RWPE1 (cell line): ENCODE measurements at regions not wholly inside any gene's neighbourhood (a gene's known extent, or its start where the extent isn't known, plus 50 kb on each side); places are given as distances from the start of the nearest gene placed in this dataset.

Experiments
- CTCF ChIA-PET: fragments of 350-600 bp; sonication (Branson Sonifier 250); formaldehyde crosslinking; extraction: SDS; loops from one replicate; lab custom pipeline; 2021; lab: Yijun Ruan, JAX
- POLR2A ChIA-PET: fragments of 400-600 bp; formaldehyde crosslinking; extraction: SDS; loops from one replicate; lab custom pipeline; 2020; ENCODE audit warnings: antibody characterized with exemption; ENCODE audit not compliant: low non-redundant PET; lab: Yijun Ruan, JAX
- DNase-seq: peaks from one replicate; pipeline ENCODE4 v3.0.0; 2012; ENCODE audit warnings: low spot score
- H3K27ac ChIP-seq: fragments of 450-650 bp; 2 replicates; pipeline ENCODE4 v1.5.1; 2017
- TF ChIP-seq, protein P1 (sequence below): fragments of 450-650 bp; conservative IDR thresholded peaks from 2 replicates; pipeline ENCODE4 v1.5.1; 2017; ENCODE audit warnings: low read depth, mild to moderate bottlenecking

DNA sequence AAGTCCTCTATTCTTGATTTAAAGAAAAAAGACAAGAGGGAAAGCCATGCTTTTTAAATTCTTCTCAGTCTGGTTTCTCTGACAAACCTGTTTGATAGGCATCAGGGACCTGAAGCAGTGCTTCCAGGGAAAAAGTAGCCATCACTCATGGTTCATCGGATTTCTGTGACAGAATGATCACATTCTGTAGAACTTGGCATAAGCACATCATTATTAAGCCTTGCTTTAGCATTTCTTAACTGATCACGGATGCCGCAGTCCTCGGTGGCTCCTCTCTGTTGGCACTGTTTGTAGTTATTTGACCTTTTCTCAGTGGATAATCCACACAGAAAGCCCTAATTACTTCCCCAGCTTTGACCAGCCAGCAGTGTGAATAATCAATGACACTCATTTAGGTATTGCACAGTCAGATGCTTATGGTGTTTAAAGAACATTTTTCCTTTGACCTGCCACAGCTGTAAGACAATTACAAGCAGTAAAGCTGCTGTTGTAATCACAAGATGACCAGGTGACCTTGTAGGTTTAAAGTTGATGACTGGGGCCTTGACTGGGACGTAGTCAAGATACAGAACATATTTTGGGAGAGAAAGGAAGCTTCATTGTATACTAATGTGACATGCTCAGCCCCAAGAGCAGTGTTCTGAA is 64.4 kb upstream of the SKAP2 start:
- CTCF ChIA-PET = interaction anchor here (0.7 kb wide), 1 partner anchor 41 kb away, joined by 3 read pairs; no protein-coding TSS in a partner anchor
- POLR2A ChIA-PET = no interaction called here
- no peak for DNase-seq

DNA sequence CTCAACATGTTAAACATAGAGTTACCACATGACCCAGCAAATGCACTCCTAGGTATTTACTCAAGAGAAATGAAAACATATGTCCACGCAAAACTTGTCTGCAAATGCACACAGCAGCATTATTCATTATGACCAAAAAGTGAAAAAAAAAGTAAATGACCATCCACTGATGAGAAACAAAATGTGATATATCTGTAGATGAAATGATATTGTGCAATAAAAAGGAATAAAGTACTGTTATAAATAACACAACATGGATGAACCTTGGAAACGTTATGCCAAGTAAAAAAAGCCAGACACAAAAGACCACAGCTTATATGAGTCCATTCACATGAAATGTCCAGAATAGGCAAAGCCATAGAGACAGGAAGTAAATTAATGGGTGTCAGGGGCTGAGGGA is 61.4 kb upstream of the SKAP2 start:
- no peak overlapping the region for H3K27ac ChIP-seq
- CTCF ChIA-PET = interaction anchor here (0.6 kb wide), 1 partner anchor 196 kb away, joined by 3 read pairs; no protein-coding TSS in a partner anchor
- TF ChIP-seq, protein P1, sequence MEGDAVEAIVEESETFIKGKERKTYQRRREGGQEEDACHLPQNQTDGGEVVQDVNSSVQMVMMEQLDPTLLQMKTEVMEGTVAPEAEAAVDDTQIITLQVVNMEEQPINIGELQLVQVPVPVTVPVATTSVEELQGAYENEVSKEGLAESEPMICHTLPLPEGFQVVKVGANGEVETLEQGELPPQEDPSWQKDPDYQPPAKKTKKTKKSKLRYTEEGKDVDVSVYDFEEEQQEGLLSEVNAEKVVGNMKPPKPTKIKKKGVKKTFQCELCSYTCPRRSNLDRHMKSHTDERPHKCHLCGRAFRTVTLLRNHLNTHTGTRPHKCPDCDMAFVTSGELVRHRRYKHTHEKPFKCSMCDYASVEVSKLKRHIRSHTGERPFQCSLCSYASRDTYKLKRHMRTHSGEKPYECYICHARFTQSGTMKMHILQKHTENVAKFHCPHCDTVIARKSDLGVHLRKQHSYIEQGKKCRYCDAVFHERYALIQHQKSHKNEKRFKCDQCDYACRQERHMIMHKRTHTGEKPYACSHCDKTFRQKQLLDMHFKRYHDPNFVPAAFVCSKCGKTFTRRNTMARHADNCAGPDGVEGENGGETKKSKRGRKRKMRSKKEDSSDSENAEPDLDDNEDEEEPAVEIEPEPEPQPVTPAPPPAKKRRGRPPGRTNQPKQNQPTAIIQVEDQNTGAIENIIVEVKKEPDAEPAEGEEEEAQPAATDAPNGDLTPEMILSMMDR = no peak
- POLR2A ChIA-PET = interaction anchor here (0.7 kb wide), 1 partner anchor 171 kb away, joined by 3 read pairs; no protein-coding TSS in a partner anchor
- DNase-seq = no peak

More for the DNA sequence above, 64.4 kb upstream of the SKAP2 start:
- no peak overlapping the region for H3K27ac ChIP-seq
- TF ChIP-seq, protein P1 = no peak

DNA sequence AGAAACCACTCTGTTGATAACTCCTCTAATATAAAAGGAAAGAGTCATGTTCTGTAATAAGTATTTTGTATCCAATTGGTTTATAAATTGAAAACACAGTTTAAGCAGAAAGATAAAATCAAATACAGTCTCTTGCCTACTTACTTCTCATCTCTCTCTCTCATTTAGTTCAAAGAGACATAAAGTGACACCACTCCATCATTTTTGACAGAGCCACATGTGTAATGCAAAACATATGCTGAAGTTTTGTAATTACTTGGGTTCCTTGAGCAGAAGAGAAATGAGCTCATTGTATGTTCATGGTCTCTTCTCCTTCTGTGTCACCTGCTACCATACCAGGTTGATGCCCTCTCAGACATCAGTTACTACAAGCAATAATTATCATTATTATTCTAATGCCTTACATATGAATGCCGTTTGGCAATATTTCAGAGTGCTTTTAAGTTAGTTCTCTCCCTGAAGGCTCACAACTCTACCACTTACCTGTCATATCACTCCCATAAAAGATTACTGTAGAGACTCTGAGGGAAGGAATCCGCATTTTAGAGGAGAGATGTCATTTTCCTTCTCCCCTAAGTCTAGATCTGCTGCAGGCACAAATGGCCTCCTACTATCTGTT is 59.9 kb upstream of the SKAP2 start:
- CTCF ChIA-PET = interaction anchor here (0.5 kb wide), 2 partner anchors 69 to 111 kb away, joined by 3 read pairs; no protein-coding TSS in a partner anchor
- TF ChIP-seq, protein P1 = no peak
- no peak for DNase-seq
- no peak overlapping the region for H3K27ac ChIP-seq
- POLR2A ChIA-PET = no interaction called here

DNA sequence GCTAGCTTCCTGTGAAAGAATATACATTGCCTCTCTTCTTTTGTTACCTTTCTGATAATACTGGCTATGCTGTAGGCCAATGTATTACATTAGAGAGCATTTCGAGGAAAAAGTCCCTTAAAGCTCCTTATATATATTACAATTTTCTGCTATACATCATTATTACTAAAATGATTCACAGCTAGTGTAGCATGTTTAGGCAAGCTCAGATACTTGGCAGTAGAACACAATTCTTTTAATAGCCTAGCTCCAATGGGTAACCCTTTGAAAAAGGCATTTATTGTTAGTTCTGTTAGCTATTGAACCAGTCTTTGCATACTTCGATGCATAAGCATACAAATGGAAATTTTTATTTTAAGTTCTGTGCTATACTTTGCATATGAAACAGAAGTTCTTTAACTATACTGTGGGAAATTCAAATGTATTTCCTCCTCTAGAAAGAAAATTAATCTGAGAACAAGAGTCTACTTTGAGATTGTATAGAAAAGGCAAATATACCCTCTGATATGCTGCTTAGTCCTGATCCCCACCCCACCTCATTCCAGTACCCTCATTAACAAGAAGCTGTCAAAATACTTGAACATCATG is 55.6 kb upstream of the SKAP2 start:
- POLR2A ChIA-PET = no interaction called here
- H3K27ac ChIP-seq = no peak overlapping the region
- CTCF ChIA-PET = no interaction called here
- DNase-seq = peak; percentile 68
- TF ChIP-seq, protein P1 = no peak

DNA sequence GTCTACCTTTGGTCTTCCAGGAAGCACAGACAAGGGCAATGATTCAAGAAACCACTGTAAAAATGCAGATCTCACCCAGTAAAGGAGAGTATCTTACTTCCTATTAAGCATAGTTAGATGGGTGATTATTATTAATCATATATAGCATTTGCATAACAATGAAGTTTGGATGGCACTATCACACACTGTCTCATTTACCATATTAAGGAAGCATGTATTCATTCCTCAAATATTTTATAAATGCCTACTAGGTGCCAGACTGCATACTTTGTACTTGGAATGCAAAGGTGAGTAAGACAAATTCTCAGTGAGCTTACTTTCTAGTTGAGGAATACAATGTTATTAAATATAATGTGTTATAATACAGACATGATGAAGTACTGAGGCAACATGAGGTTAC is 53.9 kb upstream of the SKAP2 start:
- no peak overlapping the region for H3K27ac ChIP-seq
- POLR2A ChIA-PET = no interaction called here
- CTCF ChIA-PET = no interaction called here
- DNase-seq = peak; percentile 73
- TF ChIP-seq, protein P1 = no peak

DNA sequence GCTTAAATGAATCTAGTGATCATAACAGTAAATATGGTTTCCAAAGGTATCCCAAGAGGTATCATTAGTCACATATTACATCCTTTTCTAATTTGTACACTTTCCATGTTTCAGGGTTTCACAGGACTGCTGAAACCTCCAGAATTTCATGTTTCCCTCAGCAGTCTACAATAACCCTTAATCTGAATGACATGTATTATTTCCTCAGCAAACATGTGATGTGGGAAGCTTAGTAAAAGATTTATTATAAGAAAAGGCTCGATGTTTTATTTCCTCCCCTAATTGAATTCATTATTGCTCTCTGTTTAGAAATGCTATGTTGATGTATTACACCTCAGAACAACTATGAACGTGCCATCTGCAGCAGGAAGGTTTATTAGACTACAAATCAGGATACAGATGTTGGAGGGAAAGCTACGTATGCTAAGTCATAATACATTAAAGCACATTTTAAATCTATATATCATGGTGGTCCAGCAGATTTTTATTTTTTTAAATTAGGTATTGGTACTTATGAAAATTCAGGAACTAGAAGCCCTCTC is 52.5 kb upstream of the SKAP2 start:
- H3K27ac ChIP-seq = no peak overlapping the region
- no peak for DNase-seq
- CTCF ChIA-PET = no interaction called here
- POLR2A ChIA-PET = no interaction called here
- TF ChIP-seq, protein P1 = no peak
